ENCODE measurements at regions not wholly inside any gene's neighbourhood (a gene's known extent, or its start where the extent isn't known, plus 50 kb on each side); places are given as distances from the start of the nearest gene placed in this dataset.

DNA sequence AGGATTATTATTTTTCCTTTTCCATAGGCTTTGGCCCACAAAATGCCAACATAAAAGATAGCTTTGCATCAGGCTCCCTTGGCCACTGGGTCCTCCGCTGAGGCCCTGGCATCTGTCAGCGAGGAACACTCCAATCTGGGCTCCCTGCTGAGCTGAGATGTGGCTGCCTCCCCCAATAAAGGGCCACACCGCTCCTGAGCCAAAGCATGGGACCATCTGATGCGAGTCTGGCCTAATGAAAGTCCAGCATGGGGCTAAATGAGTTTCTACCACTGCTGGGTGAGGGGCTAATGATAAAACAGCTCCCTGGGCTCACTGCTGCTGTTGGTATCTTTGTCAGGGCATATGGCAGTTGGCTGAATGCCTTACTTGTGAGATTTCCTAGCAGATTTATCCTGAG, 817.5 kb upstream of the SLC35B3 start:
- TF ChIP-seq, protein P1, sequence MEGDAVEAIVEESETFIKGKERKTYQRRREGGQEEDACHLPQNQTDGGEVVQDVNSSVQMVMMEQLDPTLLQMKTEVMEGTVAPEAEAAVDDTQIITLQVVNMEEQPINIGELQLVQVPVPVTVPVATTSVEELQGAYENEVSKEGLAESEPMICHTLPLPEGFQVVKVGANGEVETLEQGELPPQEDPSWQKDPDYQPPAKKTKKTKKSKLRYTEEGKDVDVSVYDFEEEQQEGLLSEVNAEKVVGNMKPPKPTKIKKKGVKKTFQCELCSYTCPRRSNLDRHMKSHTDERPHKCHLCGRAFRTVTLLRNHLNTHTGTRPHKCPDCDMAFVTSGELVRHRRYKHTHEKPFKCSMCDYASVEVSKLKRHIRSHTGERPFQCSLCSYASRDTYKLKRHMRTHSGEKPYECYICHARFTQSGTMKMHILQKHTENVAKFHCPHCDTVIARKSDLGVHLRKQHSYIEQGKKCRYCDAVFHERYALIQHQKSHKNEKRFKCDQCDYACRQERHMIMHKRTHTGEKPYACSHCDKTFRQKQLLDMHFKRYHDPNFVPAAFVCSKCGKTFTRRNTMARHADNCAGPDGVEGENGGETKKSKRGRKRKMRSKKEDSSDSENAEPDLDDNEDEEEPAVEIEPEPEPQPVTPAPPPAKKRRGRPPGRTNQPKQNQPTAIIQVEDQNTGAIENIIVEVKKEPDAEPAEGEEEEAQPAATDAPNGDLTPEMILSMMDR (conservative IDR thresholded peaks at IDR 0.05; ENCODE audit: low read depth, low read length) = no peak
- TF ChIP-seq POLR2A (IDR thresholded peaks at IDR 0.05; ENCODE audit: low read depth, low read length) (no peak), NFE2L2 (IDR thresholded peaks at IDR 0.05; ENCODE audit: low read depth, low read length) (no peak), RAD21 (IDR thresholded peaks at IDR 0.05; ENCODE audit: low read length) (no peak), USF2 (IDR thresholded peaks at IDR 0.05; ENCODE audit: low read depth, low read length) (no peak), CHD1 (IDR thresholded peaks at IDR 0.05; ENCODE audit: low read depth, low read length) (no peak), FOS (IDR thresholded peaks at IDR 0.05; ENCODE audit: low read depth, low read length) (no peak), BHLHE40 (IDR thresholded peaks at IDR 0.05; ENCODE audit: low read depth, low read length) (no peak), RFX5 (IDR thresholded peaks at IDR 0.05; ENCODE audit: low read depth, low read length) (no peak), CEBPB (IDR thresholded peaks at IDR 0.05; ENCODE audit: low read depth, low read length) (no peak), MXI1 (IDR thresholded peaks at IDR 0.05; ENCODE audit: borderline replicate concordance, low read depth, low read length) (no peak), MAZ (IDR thresholded peaks at IDR 0.05; ENCODE audit: borderline replicate concordance, low read depth, low read length) (no peak), SMC3 (IDR thresholded peaks at IDR 0.05; ENCODE audit: low read depth, low read length) (no peak), ELK1 (IDR thresholded peaks at IDR 0.05; ENCODE audit: borderline replicate concordance, low read depth, low read length) (no peak)
